Endothelial cell of umbilical vein (primary cell): ENCODE measurements at regions not wholly inside any gene's neighbourhood (a gene's known extent, or its start where the extent isn't known, plus 50 kb on each side); places are given as distances from the start of the nearest gene placed in this dataset.

ENCODE experiments used
- BruUV-seq: library from RNA; stranded (reverse); fragments of 400-500 nt; replicated peaks from 2 replicates; lab custom pipeline; 2021; lab: Mats Ljungman, UMichigan
- CTCF ChIA-PET: fragments of 300-600, 350-600 bp; sonication (Branson Sonifier 250); formaldehyde crosslinking; loops from one replicate; lab custom pipeline; 2021; ENCODE audit warnings: antibody characterized with exemption, inconsistent platforms; lab: Charles Lee
- POLR2A ChIA-PET: fragments of 300-600, 350-600 bp; sonication (Branson Sonifier 250); formaldehyde crosslinking; loops from one replicate; lab custom pipeline; 2021; ENCODE audit warnings: antibody characterized with exemption, inconsistent platforms; lab: Charles Lee
- DNase-seq: peaks from one replicate; pipeline ENCODE4 v3.0.0-alpha.2; 2011; ENCODE audit warnings: low read depth, low spot score
- FAIRE-seq: peaks from 2 replicates; lab custom pipeline; 2011; peaks lifted over from hg19 to GRCh38; lab: Jason Lieb, UNC
- H2AFZ ChIP-seq: 2 replicates; pipeline ENCODE4 v1.6.0; 2012; ENCODE audit warnings: low read depth, low read length, control low read depth, inconsistent platforms
- H3K27ac ChIP-seq: 2 replicates; pipeline ENCODE4 v1.5.1; 2011; ENCODE audit warnings: low read depth, mild to moderate bottlenecking, control low read depth, low read length, moderate library complexity; ENCODE audit not compliant: insufficient read depth
- H3K27me3 ChIP-seq, 2 experiments: 2 replicates each; pipeline versions ENCODE4 v1.6.0 to v1.6.1; 2011; ENCODE audit warnings: low read length in 2 of 2, mixed read lengths in 1 of 2; ENCODE audit not compliant: control insufficient read depth in 2 of 2, insufficient read depth in 2 of 2
- H3K36me3 ChIP-seq, 2 experiments: 2 replicates in 1 of 2; 3 replicates in 1 of 2; pipeline ENCODE4 v1.5.1; 2011; ENCODE audit warnings: low read length in 2 of 2, mild to moderate bottlenecking in 1 of 2, moderate library complexity in 1 of 2; ENCODE audit not compliant: control insufficient read depth in 2 of 2, insufficient read depth in 2 of 2; ENCODE audit errors: extremely low read depth in 1 of 2
- H3K4me1 ChIP-seq: 3 replicates; pipeline ENCODE4 v1.5.1; 2011; ENCODE audit warnings: mild to moderate bottlenecking, low read length; ENCODE audit not compliant: control insufficient read depth, insufficient read depth; ENCODE audit errors: extremely low read depth
- H3K4me2 ChIP-seq: 2 replicates; pipeline ENCODE4 v1.6.1; 2011; ENCODE audit warnings: low read length, control low read depth, mixed read lengths; ENCODE audit not compliant: insufficient read depth
- H3K4me3 ChIP-seq, 3 experiments: fragments of 200-600 bp in 1 of 3; sonication (generic), shearing (Covaris generic) in 1 of 3; replicated peaks in 1 of 3; 2 replicates each; pipeline ENCODE4 v1.5.1; 2011 to 2016; ENCODE audit warnings: control low read depth in 3 of 3, low read length in 3 of 3, mild to moderate bottlenecking in 2 of 3, inconsistent platforms in 1 of 3, low read depth in 1 of 3, moderate library complexity in 1 of 3; ENCODE audit not compliant: insufficient read depth in 1 of 3
- H3K79me2 ChIP-seq: 2 replicates; pipeline ENCODE4 v1.6.0; 2012; ENCODE audit warnings: low read length, inconsistent platforms; ENCODE audit not compliant: control insufficient read depth, insufficient read depth
- H3K9ac ChIP-seq: replicated peaks from 2 replicates; pipeline ENCODE3; 2011; ENCODE audit warnings: low read length, control low read depth; ENCODE audit not compliant: insufficient read depth; ENCODE audit errors: extremely low read depth
- H3K9me1 ChIP-seq: replicated peaks from 3 replicates; pipeline ENCODE4 v1.6.0; 2011; ENCODE audit warnings: mild to moderate bottlenecking, low read length; ENCODE audit not compliant: control insufficient read depth, insufficient read depth; ENCODE audit errors: extremely low read depth
- H3K9me3 ChIP-seq: replicated peaks from 2 replicates; pipeline ENCODE4 v1.5.1; 2012; ENCODE audit warnings: low read length, inconsistent platforms; ENCODE audit not compliant: control insufficient read depth, insufficient read depth
- H4K20me1 ChIP-seq: replicated peaks from 2 replicates; pipeline ENCODE3; 2011; ENCODE audit warnings: mild to moderate bottlenecking, low read length; ENCODE audit not compliant: control insufficient read depth, insufficient read depth; ENCODE audit errors: extremely low read depth
- CTCF ChIP-seq, 2 donors: IDR thresholded peaks; 1 replicate in 1 of 2; 2 replicates in 1 of 2; pipeline ENCODE4 v1.5.1; 2011; ENCODE audit warnings: low read length in 2 of 2, mild to moderate bottlenecking in 2 of 2, moderate library complexity in 2 of 2, control low read depth in 1 of 2, inconsistent platforms in 1 of 2, low read depth in 1 of 2; ENCODE audit not compliant: insufficient read depth in 1 of 2; ENCODE audit errors: extremely low read depth in 1 of 2
- EZH2 ChIP-seq: IDR thresholded peaks from 2 replicates; pipeline ENCODE4 v1.6.1; 2012; ENCODE audit warnings: borderline replicate concordance, low read depth, mild to moderate bottlenecking, moderate library complexity, low read length, inconsistent platforms; ENCODE audit not compliant: severe bottlenecking
- FOS ChIP-seq: IDR thresholded peaks from 2 replicates; pipeline ENCODE4 v1.6.1; 2011; ENCODE audit warnings: mild to moderate bottlenecking, low read length, moderate library complexity, borderline replicate concordance; ENCODE audit not compliant: insufficient read depth
- GATA2 ChIP-seq: IDR thresholded peaks from 2 replicates; pipeline ENCODE4 v1.7.0; 2011; ENCODE audit warnings: low read depth, mild to moderate bottlenecking, moderate library complexity, mixed read lengths, low read length; ENCODE audit not compliant: insufficient read length, insufficient read depth
- JUN ChIP-seq: IDR thresholded peaks from 2 replicates; pipeline ENCODE4 v1.6.1; 2011; ENCODE audit warnings: borderline replicate concordance, low read depth; ENCODE audit not compliant: insufficient read length, insufficient read depth
- MAX ChIP-seq: IDR thresholded peaks from 2 replicates; pipeline ENCODE4 v1.6.1; 2011; ENCODE audit not compliant: insufficient read depth, insufficient read length
- MYC ChIP-seq: IDR thresholded peaks from one replicate; pipeline ENCODE4 v1.6.1; 2011; ENCODE audit warnings: mild to moderate bottlenecking, low read depth, low read length
- POLR2A ChIP-seq: IDR thresholded peaks from 2 replicates; pipeline ENCODE4 v1.6.1; 2012; ENCODE audit warnings: low read depth, mild to moderate bottlenecking, control low read depth, low read length
- POLR2AphosphoS5 ChIP-seq: IDR thresholded peaks from 2 replicates; pipeline ENCODE4 v1.6.1; 2012; ENCODE audit warnings: low read depth, mild to moderate bottlenecking, control low read depth, low read length, moderate library complexity; ENCODE audit not compliant: insufficient read depth
- dilution Hi-C: fragments of 300-500 bp; cut with MboI; formaldehyde crosslinking; loops from one replicate; pipeline ENCODE4 v1.15.0; 2019; ENCODE audit warnings: low sequenced_read_pairs; ENCODE audit not compliant: extremely low pct_ligation_motif_present
- intact Hi-C: fragments of 100-400 bp; cut with micrococcal nuclease; formaldehyde crosslinking; loops from one replicate; pipeline ENCODE4 v1.10.0; 2022

- no TSS peak for BruUV-seq
- FAIRE-seq (no peak), DNase-seq (no peak)
- Histone ChIP-seq H3K79me2 (no peaks in the 10 kb centered on the region), H3K4me1 (no peaks in the 10 kb centered on the region), H3K27me3 (no peaks in the 10 kb centered on the region), H3K4me3 (no peak overlapping the region), H3K9me3 (no peaks in the 10 kb centered on the region), H4K20me1 (no peaks in the 10 kb centered on the region), H3K36me3 (no peaks in the 10 kb centered on the region), H3K9ac (no peak overlapping the region), H3K4me2 (no peak overlapping the region), H3K27ac (no peak overlapping the region), H2AFZ (no peak overlapping the region), H3K9me1 (no peaks in the 10 kb centered on the region)
- ChIA-PET CTCF (no interaction called here), POLR2A (no interaction called here)
- dilution Hi-C loops = no loop called here
- TF ChIP-seq FOS (no peak), MAX (no peak), POLR2AphosphoS5 (no peak), EZH2 (no peak), JUN (no peak), POLR2A (no peak), CTCF (IDR thresholded peaks at IDR 0.05; ENCODE audit: extremely low read depth in 1 of 2, insufficient read depth in 1 of 2, low read depth in 1 of 2, low read length in 2 of 2) (no peak), MYC (no peak), GATA2 (no peak)
- intact Hi-C loops = no loop called here
These were observed 258.5 kb downstream of the PAX3 start for GRCh38 chr2:222040333-222040732.
